MV-4-11 (cell line): ENCODE measurements at regions not wholly inside any gene's neighbourhood (a gene's known extent, or its start where the extent isn't known, plus 50 kb on each side); places are given as distances from the start of the nearest gene placed in this dataset.

ENCODE experiments used
- DNase-seq: peaks from one replicate; lab custom pipeline; 2025; lab: John Stamatoyannopoulos, UW

GRCh38 chr13:26456650-26457049 lies 100.8 kb upstream of the WASF3 start:
- no peak for DNase-seq

DNA sequence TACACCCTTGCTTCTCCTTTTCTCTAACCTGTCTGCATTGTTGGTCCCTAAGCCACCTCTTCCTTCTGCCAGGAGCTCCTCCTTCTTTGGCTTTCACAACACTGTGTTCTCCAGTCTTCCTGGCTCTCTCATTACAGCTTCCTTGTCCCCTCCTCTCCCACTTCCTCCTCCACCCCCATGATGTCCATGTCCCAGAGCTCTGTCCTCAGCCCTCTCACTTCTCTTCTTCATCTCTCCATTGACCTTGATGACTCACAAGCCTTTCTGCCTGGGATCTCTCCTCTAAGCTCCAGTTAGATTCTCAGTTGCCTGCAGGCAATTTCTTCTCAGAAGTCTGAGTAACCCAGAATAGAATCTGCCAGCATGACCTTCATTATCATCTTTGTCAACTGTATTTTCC lies 100.3 kb upstream of the WASF3 start:
- peak; percentile 76 for DNase-seq

DNA sequence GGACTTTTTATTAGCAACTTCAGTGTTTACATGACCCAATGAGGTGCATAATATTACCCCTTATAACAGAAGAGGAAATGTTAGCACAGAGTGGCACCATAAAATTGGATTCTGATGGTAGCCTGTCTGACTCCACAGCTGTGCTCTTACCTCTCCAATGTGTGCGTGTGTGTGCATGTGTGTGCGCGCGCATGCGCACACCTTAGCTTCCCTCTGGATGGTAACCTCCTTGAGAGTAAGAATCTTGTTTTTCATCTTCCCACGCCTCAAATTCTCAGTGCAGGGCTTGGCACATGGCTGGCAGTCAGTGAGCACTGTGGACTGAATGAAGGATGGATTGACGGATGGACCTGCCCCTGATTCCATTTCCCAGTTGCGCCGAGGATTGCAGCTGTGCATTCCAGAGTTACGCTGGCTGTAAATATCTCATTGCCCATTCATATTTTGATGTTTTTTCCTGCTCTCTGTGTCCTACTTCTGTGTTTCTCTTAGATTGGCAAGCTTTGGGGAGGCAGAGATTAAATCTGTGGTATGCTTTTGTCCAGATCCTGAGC lies 99.2 kb upstream of the WASF3 start:
- DNase-seq: no peak

DNA sequence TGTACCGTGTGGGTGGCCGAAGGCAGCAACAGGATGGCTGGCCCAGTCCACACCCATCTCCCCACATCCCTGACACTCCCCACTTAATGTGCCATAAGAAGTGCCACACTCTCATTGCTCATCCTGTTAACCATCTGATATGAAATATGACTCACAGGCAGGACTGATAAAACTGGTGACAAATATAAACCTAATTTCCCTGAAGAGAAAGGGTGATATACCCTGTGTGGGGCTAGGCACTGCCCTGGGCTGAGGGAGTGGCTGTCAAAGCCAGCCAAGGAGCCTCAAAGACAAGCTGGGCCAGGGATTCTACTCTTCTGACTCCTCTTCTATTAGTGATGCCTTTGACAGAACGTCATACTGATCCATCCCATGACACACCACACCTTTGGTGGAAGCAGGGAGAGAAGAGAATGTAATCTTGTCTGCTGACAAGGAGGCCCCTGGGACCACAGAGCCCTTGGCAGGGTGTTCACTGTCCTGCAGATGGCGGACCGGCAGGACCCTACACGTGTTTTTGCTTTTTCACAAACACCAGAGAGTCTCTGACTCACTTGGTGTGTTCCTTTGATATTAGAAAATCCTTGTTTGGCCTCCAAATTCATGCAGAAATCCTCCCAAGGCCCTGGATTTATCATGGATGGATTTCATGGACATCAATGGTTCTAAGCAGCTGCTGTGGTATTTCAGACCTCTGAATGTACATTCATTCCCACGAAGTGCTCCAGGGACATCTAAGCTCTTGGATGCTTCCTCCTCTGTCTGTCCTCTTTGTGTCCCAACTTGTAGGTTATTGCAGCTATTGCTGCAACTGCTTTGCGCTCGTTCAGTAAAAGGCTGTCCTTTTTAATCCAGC lies 98.0 kb upstream of the WASF3 start:
- no peak for DNase-seq

- no peak for DNase-seq
These were observed 96.8 kb upstream of the WASF3 start for GRCh38 chr13:26460648-26461047.

GRCh38 chr13:26463296-26463695 lies 94.2 kb upstream of the WASF3 start:
- no peak for DNase-seq

DNA sequence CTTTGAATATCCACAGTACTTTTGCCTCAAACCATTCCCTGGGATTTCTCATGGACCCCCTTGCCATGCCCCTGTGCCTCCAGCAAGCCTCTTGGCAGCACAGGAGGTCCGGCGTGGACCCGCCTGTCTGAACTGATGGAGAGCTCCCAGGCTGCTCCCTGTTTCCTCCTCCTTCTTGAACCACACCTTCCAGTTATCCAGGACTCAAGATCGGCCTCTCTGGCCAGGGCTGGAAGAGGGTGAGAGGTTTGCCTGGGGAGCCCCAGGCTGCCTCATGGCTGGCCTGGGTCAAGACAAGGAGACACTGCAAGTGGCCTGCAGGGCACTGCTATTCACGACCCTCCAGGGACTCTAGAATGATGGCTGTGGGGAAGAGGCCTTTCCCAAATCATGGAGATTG lies 93.6 kb upstream of the WASF3 start:
- no peak for DNase-seq

- no peak for DNase-seq
These were observed 92.0 kb upstream of the WASF3 start for GRCh38 chr13:26465514-26465913.

GRCh38 chr13:26465954-26466353 lies 91.5 kb upstream of the WASF3 start:
- DNase-seq: no peak

GRCh38 chr13:26468265-26468801 lies 89.2 kb upstream of the WASF3 start:
- DNase-seq: no peak

DNA sequence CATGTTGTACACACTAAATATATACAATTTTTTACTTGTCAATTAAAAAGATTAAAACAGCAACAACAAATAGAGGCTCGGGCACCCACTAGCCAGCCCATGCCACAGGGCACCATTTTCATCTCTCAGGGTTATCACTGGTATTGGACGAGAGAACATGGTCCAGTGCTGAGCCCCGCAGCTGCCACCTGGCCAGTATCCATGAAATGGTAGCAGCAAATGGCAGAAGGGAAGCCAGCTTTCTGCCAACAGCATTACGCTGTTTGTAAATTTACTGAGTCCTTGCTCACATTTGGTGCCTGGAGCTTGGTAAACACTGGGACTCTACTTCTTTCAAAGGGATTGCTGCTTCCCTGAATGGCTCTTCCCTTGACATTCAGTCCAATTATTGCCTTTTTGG lies 87.9 kb upstream of the WASF3 start:
- no peak for DNase-seq

DNA sequence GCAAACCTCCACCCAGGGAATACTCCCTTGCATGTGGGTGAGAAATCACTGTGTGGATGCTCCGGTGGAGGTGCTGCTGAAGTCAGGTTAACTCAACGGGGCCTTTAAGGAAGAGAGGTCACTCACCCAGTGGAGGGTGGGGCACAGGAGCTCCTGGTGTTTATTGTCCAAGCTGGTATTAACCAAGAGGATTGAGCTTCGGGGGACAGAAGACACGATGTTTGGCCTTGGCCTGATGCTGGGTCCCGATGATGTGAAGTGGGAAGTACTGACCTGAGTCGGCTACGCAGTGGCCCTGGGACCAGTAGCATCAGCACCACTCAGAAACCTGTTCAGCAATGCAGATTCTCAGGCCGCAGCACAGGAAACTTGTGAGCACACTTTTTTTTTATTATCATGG lies 85.7 kb upstream of the WASF3 start:
- no peak for DNase-seq

GRCh38 chr13:26473571-26474230 lies 83.8 kb upstream of the WASF3 start:
- no peak for DNase-seq

- no peak for DNase-seq
These were observed 83.2 kb upstream of the WASF3 start for GRCh38 chr13:26474286-26474685.

DNA sequence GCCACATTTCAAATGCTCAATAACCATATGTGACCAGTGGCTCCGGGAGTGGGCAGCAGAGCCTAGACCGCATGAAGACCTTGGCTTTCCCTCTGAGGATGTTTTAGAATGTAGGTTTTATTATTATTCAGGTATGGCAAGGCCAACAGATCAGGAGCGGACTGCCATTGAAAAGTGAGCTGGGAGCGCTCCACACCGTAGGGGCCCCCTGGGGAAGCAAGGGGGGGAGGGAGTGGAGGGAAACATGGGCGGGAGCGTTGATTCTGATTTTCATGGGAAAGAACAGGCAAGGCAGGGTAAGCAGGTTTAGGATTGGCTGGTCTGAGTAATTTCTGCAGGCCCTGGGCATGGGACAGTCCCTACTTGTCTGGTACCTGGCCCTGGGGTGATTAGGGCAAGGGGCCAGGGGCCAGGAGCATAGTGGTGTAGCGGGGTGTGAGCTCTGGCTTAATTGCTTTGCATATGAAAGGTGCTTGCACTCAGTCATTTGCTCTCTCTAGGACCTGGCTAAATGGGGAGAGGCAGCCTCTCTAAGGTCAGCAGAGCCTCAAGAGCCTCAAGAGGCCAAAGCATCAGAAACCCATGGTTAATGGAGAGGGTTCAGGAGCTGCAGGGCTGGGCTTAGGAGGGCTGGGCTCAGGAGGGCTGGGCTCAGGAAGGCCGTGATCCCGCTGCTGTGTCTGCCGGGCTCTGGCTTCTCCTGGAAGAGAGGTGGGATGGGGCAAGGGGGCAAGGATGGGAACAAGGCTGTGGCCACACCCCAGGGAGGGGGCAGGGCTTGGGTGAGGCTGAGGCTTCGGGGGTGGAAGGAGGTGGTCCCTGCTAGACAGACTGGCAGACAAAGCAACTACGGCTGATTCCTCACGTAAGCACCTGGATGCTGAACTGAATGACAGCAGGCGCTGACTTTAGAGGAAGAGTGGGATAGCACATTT lies 82.0 kb upstream of the WASF3 start:
- no peak for DNase-seq

DNA sequence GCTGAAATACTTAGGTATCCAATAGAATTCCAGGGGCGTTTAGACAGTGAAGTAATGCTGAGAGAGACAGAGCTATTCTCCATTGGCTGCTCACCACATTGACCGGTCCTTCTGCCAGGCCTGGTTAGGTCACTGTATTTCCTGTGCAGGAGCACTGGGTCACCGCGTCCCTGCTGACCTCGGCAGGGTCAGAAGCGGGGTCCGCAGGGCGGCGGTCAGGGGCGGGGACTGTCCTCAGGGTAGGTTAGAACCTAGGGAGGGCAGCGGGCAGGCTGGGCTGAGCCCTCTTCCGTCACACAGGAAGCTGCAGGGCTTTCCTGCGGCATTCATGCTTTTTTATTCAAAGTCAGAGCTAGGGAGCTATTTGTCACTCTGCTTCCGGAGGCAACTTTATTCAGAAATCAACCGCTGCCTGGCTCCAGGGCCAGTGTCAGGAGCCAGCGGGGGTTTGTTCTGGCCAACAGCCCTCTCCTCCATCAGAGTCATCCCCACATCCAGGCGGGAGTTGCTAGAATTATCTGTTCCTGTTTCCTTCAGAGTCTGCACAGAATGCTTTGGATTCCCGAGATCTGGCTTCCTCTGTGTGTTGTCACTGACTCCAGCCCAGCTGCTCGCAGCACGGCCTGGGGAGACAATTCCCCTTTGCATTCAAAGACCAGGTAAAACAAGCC lies 81.2 kb upstream of the WASF3 start:
- no peak for DNase-seq

DNA sequence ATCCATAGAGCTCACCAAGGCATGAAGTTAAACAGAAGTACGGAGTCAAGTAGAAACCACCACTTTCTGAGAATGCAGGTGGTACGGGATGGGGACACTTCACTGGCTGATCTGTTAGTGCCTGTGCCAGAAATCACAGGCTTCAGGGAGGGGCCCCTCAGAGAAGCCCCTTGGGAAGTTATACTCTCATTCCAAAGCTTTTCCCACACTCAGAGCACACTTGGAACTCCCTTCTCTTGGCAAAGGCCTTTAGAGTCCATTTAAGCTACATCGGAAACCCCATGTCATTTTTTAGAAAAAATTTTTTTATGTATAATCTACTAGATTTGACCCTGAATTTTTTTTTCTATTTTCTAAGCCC lies 80.7 kb upstream of the WASF3 start:
- no peak for DNase-seq

DNA sequence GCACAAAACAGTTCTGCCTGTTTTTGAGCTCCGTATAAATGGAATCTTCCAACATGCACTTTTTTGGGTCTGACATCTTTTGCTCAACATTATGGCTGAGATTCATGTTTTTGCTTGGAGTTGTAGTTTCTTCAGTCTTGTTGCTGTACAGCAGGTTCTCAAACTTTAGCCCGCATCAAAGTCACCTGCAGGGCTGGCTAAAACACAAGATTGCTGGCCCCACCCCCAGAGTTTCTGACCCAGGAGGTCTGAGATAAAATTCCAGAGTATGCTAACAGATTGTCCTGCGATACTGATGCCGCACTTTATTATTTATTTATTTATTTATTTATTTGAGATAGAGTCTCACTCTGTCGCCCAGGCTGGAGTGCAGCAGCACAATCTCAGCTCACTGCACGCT lies 79.8 kb upstream of the WASF3 start:
- DNase-seq: no peak

DNA sequence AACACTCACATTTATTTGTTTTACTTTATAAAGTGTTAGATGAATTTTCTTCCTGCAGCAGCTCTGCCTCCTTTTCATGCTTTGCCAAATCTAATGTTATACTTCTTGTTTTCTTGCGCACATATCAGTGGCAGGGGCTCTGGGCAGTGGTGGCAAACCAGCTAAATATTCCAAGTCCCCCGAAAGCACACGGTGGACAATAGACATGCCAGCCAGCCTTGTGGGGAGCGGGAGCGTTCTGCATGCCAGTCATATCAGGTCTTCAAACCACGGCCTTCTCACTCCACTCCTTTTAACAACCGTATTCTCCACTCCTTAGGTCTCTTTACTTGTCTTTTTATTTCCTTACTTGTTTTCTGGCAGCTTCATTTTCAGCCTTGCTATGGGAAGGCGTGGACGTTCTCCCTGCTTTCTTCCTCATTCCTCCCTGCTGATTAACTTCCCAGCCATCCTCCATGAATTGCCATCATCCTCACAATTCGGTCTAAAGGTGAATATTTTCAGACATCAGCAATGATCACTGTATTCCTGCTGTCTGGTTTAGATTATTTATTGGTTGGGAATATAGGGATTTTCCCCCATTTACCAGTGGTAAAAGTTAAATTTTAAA lies 77.1 kb upstream of the WASF3 start:
- no peak for DNase-seq

DNA sequence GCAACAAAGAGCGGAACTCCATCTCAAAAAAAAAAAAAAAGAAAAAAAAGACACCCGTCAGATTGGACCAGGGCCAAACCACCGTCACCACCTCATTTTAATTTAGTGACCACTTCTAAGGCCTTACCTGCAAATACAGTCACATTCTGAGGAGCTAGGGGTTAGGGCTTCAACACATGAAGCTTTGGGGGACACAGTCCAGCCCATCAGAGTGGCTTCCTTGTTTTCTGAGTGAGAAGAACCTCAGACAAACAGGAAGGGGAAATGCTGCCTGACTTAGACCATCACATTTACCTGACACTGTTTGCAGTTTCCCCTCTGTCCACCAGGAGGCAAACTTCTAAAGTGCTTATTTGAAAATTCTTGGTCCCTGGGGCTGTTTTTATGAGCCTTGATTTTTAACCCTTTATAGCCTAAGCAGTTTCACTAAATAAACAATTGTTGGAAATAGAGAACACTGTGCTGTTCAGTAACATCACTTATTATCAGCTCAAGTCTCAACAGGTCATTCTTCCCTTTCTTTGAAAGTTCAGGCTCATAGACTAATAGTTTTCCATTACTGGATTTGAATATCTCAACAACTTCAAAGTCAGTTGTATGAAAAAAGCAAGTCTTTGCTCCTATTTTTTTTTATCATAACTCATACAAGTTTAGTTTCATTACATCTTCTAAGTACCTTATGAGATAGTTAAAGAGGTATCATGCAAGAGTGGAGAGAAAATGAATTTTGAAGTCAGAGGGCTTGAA lies 74.9 kb upstream of the WASF3 start:
- peak; percentile 77 for DNase-seq
